ENCODE measurements at regions not wholly inside any gene's neighbourhood (a gene's known extent, or its start where the extent isn't known, plus 50 kb on each side); places are given as distances from the start of the nearest gene placed in this dataset.

- TF ChIP-seq, protein P1, sequence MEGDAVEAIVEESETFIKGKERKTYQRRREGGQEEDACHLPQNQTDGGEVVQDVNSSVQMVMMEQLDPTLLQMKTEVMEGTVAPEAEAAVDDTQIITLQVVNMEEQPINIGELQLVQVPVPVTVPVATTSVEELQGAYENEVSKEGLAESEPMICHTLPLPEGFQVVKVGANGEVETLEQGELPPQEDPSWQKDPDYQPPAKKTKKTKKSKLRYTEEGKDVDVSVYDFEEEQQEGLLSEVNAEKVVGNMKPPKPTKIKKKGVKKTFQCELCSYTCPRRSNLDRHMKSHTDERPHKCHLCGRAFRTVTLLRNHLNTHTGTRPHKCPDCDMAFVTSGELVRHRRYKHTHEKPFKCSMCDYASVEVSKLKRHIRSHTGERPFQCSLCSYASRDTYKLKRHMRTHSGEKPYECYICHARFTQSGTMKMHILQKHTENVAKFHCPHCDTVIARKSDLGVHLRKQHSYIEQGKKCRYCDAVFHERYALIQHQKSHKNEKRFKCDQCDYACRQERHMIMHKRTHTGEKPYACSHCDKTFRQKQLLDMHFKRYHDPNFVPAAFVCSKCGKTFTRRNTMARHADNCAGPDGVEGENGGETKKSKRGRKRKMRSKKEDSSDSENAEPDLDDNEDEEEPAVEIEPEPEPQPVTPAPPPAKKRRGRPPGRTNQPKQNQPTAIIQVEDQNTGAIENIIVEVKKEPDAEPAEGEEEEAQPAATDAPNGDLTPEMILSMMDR (IDR thresholded peaks at IDR 0.05; ENCODE audit: low read depth, low read length) = no peak
- TF ChIP-seq EZH2phosphoT487 (IDR thresholded peaks at IDR 0.05; ENCODE audit: low read depth) = no peak
Measured at GRCh38 chr20:20946122-20946759, 159.9 kb downstream of the LINC00237 start.
